ENCODE measurements at regions not wholly inside any gene's neighbourhood (a gene's known extent, or its start where the extent isn't known, plus 50 kb on each side); places are given as distances from the start of the nearest gene placed in this dataset.
"Not testable (repeated sequence)": the region's sequence is repeated elsewhere in the genome, so short reads cannot be mapped to it uniquely, and the experiment has no call there.

- DNase-seq (ENCODE audit: low read depth) = not testable (repeated sequence)
Observed at GRCh38 chr2:55124682-55125081, 74.4 kb upstream of the RTN4 start.

- no peak for DNase-seq (ENCODE audit: low read depth)
Observed at GRCh38 chr2:55123851-55124269, 73.6 kb upstream of the RTN4 start.

- DNase-seq (ENCODE audit: low read depth) = no peak
Observed at GRCh38 chr2:55120634-55121359, 70.5 kb upstream of the RTN4 start.

GRCh38 chr2:55119711-55120487, 69.6 kb upstream of the RTN4 start:
- no peak for DNase-seq (ENCODE audit: low read depth)

GRCh38 chr2:55118643-55119083, 68.4 kb upstream of the RTN4 start:
- DNase-seq (ENCODE audit: low read depth) = no peak

GRCh38 chr2:55116966-55117365, 66.7 kb upstream of the RTN4 start:
- no peak for DNase-seq (ENCODE audit: low read depth)

GRCh38 chr2:55116598-55116964, 66.3 kb upstream of the RTN4 start:
- DNase-seq (ENCODE audit: low read depth) = no peak

- peak; percentile 71 for DNase-seq (ENCODE audit: low read depth)
Observed at GRCh38 chr2:55115761-55116597, 65.7 kb upstream of the RTN4 start.

GRCh38 chr2:55114597-55114996, 64.3 kb upstream of the RTN4 start:
- DNase-seq (ENCODE audit: low read depth) = no peak

- DNase-seq (ENCODE audit: low read depth) = no peak
Observed at GRCh38 chr2:55114082-55114481, 63.8 kb upstream of the RTN4 start.

GRCh38 chr2:55112229-55113031, 62.2 kb upstream of the RTN4 start:
- DNase-seq (ENCODE audit: low read depth) = no peak

- peak; percentile 88 for DNase-seq (ENCODE audit: low read depth)
Observed at GRCh38 chr2:55111570-55112228, 61.4 kb upstream of the RTN4 start.

GRCh38 chr2:55111230-55111569, 60.9 kb upstream of the RTN4 start:
- DNase-seq (ENCODE audit: low read depth) = no peak

GRCh38 chr2:55109219-55109891, 59.1 kb upstream of the RTN4 start:
- peak; percentile 76 for DNase-seq (ENCODE audit: low read depth)

- DNase-seq (ENCODE audit: low read depth) = no peak
Observed at GRCh38 chr2:55108456-55109160, 58.4 kb upstream of the RTN4 start.

GRCh38 chr2:55107436-55107835, 57.2 kb upstream of the RTN4 start:
- no peak for DNase-seq (ENCODE audit: low read depth)

- no peak for DNase-seq (ENCODE audit: low read depth)
Observed at GRCh38 chr2:55106148-55106547, 55.9 kb upstream of the RTN4 start.

GRCh38 chr2:55105456-55105855, 55.2 kb upstream of the RTN4 start:
- no peak for DNase-seq (ENCODE audit: low read depth)

- no peak for DNase-seq (ENCODE audit: low read depth)
Observed at GRCh38 chr2:55103046-55103445, 52.8 kb upstream of the RTN4 start.
